KBM-7 (cell line): ENCODE measurements at regions not wholly inside any gene's neighbourhood (a gene's known extent, or its start where the extent isn't known, plus 50 kb on each side); places are given as distances from the start of the nearest gene placed in this dataset.
"Not testable (repeated sequence)": the region's sequence is repeated elsewhere in the genome, so short reads cannot be mapped to it uniquely, and the experiment has no call there.

Experiments
- DNase-seq: peaks from one replicate; pipeline ENCODE4 v3.0.0-alpha.2; 2015
- in situ Hi-C: fragments of 300-500 bp; cut with MboI; formaldehyde crosslinking; loops from 2 replicates; pipeline ENCODE4 v1.14.3; 2020; ENCODE audit warnings: low sequenced_read_pairs, low pct_unique_long_range_greater_than_20kb, mixed read lengths

DNA sequence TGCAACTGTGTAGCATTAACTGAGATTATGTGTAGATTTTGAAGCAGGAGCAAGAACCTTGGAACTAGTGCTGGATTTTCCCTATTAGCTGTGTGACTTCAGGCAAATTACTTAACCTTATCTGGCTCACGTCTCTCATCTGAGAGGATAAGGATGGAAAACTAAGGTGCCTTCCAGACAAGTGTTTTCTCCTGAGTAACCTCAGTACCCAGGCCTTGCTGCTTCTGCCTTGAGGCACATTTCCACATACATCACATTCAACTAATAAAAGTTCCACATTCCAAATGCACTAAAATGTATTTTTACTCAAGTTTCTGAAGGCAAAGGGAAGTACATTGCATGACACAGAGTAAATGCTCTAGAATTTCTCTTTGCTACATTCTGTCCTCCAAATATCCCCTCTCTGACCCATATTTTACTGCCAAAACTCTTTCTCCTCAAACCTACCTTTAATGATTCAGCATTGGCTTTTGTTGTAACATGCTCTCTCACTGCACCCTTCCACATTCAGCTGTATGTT, 195.4 kb upstream of the ADGRL3 start:
- DNase-seq: no peak
- in situ Hi-C loops: no loop called here

DNA sequence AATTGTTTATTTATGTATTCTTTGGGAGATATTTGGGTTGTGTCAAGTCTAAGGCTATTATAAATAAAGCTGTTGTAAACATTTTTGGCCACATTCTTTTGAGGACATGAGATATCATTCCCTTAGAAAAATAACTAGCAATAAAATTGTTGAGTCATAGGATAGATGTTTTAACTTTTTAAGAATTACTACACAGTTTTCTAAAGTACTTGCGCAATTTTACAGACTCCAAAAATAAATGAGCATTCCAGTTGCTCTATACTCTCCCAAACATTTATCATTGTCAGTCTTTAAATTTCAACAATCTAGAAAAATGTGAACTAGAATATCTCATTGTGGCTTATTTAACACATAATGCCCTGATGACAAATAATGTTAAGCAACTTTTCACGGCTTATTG, 189.1 kb upstream of the ADGRL3 start:
- no peak for DNase-seq
- in situ Hi-C loops: no loop called here

DNA sequence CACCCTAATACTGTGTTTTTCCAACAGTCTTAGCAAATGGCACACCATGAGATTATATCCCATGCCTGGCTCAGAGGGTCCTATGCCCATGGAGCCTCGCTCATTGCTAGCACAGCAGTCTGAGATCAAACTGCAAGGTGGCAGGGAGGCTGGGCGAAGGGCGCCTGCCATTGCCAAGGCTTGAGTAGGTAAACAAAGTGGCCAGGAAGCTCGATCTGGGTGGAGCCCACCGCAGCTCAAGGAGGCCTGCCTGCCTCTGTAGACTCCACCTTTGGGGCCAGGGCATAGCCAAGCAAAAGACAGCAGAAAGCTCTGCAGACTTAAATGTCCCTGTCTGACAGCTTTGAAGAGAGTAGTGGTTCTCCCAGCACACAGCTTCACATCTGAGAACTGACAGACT, 188.2 kb upstream of the ADGRL3 start:
- in situ Hi-C loops, DNase-seq: not testable (repeated sequence)

DNA sequence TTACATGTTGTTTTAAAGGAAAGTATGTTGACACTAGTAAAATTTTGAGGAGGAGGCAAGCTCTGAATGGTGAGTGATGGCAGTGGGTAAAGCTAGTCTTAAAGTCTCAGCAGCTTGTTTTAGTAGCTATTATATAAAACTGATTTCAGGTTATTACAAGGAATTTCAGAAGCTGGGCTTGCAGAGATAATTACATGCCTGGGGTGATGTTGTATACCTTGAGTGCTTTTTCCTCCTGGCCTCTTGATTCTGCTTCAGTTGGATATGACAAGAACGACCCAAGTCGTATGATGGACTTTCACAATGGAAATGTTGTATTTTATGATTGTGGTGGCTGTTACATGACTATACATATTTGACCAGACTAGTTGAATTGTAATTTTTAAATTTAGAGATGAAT, 175.5 kb upstream of the ADGRL3 start:
- DNase-seq: no peak
- in situ Hi-C loops: no loop called here

- no peak for DNase-seq
- in situ Hi-C loops: no loop called here
Measured at GRCh38 chr4:61027939-61028338, 172.2 kb upstream of the ADGRL3 start.

DNA sequence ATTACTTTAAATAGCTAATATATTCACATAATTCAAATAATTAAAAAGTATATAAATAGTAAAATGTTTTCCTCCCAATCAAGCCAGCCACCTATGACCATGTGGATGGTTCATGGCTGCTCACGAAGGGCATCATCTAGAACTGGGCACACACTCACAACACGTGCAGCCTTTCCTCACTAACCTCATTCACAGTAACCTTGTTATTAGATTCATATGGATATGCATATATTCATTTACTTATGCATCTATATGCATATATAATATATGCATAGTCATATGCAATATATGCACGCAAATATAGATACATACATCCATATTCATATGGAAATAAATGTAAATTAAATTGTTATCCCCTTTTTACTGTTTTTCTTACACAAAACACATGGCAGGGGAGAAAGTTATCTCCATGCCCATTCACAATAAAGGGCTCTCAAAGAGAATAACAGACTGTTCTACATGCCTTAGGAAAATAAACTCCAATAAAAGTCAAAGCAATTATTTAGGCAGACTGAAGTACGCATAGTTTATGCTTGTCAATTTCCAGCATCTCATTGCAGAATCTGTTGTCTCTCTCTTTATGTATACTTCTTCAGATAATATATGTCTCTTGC, 163.9 kb upstream of the ADGRL3 start:
- no peak for DNase-seq
- in situ Hi-C loops: no loop called here

GRCh38 chr4:61041527-61041926, 158.6 kb upstream of the ADGRL3 start:
- in situ Hi-C loops: no loop called here
- DNase-seq: no peak

DNA sequence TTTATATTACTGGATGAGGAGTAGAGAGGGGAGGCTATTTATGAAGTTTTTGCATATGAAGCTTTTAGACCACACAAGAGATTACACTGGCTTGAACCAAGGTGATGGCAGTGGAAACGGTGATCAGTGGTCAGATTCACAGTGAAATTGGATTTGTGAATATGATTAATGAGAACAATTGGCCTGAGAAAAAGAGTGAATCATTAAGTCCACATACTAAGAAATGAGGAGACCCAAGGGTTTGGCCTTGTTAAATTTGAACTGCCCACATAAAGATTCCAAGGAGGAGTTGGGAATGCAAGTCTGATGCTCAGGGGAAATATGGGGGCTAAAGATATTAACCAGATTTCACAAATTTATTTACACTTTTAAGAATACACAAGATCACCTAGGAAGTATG, 155.3 kb upstream of the ADGRL3 start:
- no peak for DNase-seq
- in situ Hi-C loops: no loop called here

DNA sequence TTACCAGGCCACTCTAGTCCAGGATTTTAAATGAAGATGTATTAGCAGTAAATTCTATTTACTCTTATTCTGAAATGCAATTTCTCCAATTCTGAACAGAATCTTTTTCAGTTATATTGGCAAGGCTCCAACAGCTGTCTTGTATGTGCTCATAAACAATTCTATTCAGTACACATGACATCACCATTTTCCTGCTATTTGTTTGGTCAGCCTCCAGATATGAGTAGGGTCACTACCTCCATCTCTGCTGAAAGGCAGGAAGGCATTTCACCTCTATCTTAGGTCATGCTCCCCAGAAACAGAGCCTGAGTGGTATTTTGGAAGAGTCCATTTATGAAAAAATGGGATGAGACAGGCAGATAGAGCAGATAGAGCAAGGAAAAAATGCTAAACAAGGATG, 151.1 kb upstream of the ADGRL3 start:
- in situ Hi-C loops: no loop called here

GRCh38 chr4:61067381-61067780, 132.7 kb upstream of the ADGRL3 start:
- no peak for DNase-seq
- in situ Hi-C loops: no loop called here

More for the DNA sequence above, 151.1 kb upstream of the ADGRL3 start:
- no peak for DNase-seq

DNA sequence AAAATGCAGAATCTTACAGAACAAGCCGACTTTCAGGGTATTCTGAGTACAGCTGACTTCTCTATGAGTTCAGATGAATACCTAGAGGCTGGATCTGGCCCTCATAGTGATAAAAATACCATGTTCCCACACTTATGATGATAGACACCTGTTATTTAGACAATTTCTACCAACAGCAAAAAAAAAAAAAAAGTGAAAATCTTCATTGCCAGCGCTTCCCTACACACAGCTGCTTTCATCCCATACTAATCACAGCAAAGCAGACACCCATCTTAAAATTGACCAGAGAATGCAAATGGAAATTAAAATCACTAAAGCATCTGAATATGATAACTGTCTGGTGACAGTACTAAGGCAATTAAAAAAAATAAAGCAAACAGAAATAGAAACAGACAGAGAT, 132.1 kb upstream of the ADGRL3 start:
- no peak for DNase-seq
- in situ Hi-C loops: no loop called here

GRCh38 chr4:61068745-61069144, 131.4 kb upstream of the ADGRL3 start:
- no peak for DNase-seq
- in situ Hi-C loops: no loop called here

DNA sequence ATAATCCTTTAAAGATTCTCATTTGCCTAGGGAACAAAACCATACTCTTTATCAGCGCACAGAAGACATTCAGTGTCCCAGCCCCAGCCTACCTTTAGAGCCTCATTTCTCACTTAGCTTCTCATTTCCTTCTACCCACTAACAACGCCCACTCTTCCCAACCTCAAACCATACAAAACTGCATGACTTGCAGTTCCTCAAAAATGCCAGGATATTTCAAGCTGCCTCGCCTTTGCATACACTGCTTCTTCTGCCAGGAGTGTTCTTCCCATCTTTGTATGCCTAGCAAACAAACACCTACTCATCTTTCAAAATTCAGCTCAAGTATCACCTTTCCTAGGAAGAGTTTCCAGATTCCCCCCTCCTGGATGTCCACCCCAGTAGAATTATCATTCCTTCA, 129.9 kb upstream of the ADGRL3 start:
- in situ Hi-C loops: no loop called here
- DNase-seq: no peak

DNA sequence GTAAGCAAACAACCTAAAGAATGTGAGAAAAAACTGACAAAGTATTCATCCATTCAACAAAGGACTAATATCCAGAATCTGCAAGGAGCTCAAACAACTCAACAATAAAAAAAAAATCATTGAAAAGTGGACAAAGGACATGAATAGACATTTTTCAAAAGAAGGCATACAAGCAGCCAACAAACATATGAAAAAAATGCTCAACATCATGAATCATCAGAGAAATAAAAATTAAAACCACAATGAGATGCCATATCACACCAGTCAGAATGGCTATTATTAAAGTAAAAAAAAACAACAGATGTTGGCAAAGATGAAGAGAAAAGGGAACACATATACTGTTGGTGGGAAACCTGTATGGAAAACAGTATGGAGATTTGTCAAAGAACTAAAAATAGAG, 120.7 kb upstream of the ADGRL3 start:
- no peak for DNase-seq
- in situ Hi-C loops: no loop called here

GRCh38 chr4:61079976-61080375, 120.2 kb upstream of the ADGRL3 start:
- DNase-seq: no peak
- in situ Hi-C loops: no loop called here

DNA sequence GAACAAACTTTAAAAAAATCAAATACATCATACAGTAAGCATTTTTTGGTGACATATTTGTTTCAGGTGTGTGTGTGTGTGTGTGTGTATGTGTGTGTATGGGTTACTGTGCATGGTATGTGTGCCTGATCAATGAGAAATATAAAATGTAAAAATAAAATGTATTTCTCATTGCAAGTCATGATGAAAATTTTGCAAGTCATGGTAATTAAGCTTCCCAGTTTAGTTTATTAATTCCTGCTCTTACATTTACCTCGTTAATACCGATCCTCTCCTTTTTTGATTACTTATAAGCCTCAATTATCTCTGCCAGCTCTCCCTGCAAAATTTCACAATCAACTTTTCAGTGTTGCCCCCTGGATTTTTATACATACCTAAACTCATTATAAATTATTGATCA, 114.6 kb upstream of the ADGRL3 start:
- no peak for DNase-seq

DNA sequence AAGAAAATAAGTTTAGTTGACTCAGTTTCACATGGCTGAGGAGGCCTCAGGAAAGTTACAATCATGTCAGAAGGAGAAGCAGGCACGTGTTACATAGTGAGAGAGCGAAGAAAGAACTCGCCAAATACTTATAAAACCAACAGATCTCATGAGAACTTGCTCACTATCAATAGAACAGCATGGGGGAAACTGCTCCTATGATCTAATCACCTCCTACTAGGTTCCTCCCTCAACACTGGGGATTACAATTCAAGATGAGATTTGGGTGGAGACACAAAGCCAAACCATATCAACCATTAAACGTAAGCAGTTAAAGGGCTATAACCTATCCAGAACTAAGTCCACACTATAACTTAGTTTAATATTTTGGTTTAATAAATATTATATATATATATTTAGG, 113.8 kb upstream of the ADGRL3 start:
- in situ Hi-C loops: no loop called here
- no peak for DNase-seq

More for the DNA sequence above, 114.6 kb upstream of the ADGRL3 start:
- in situ Hi-C loops: no loop called here

- in situ Hi-C loops: no loop called here
- no peak for DNase-seq
Measured at GRCh38 chr4:61086979-61087378, 113.1 kb upstream of the ADGRL3 start.

- no peak for DNase-seq
- in situ Hi-C loops: no loop called here
Measured at GRCh38 chr4:61094854-61095598, 105.1 kb upstream of the ADGRL3 start.

GRCh38 chr4:61128682-61129081, 71.4 kb upstream of the ADGRL3 start:
- no peak for DNase-seq
- in situ Hi-C loops: no loop called here

DNA sequence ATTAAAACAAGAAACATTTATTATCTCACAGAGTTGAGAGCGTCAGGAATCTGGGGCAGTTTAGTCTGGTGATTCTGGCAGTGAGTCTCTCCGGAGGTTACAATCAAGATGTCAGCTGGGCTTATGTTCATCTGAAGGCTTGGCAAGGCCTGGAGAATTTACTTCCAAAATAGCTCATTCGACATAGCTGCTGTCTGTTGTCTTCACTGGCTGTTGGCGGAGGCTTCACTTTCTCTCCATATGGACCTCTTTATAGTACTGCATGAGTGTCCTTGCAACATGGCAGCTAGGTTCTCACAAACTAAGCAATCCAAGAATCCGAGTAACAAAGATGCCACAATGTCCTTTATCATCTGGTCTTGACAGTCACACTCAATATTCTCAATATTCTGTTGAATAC, 70.2 kb upstream of the ADGRL3 start:
- in situ Hi-C loops: no loop called here
- no peak for DNase-seq
